GM23338 (cell line): ENCODE measurements at regions not wholly inside any gene's neighbourhood (a gene's known extent, or its start where the extent isn't known, plus 50 kb on each side); places are given as distances from the start of the nearest gene placed in this dataset.

ENCODE experiments used
- ATAC-seq: fragments of 200-7000 bp; cut with Tn5 transposase; 3 replicates; pipeline ENCODE4 v1.9.1; 2020
- DNase-seq: peaks from one replicate; pipeline ENCODE4 v3.0.0-alpha.2; 2015; ENCODE audit warnings: low spot score
- H2AFZ ChIP-seq: fragments of 200-600 bp; sonication (generic); 2 replicates; pipeline ENCODE4 v1.8.0; 2016; ENCODE audit warnings: antibody characterized with exemption, mild to moderate bottlenecking, moderate library complexity
- H3F3A ChIP-seq: fragments of 200-600 bp; sonication (generic); replicated peaks from 2 replicates; pipeline ENCODE4 v1.8.0; 2017; ENCODE audit warnings: antibody characterized with exemption, mixed run types, low read depth
- H3K27ac ChIP-seq: fragments of 200-600 bp; sonication (generic); 2 replicates; pipeline ENCODE4 v1.6.1; 2016; ENCODE audit warnings: low read depth
- H3K27me3 ChIP-seq: fragments of 200-600 bp; sonication (generic); 2 replicates; pipeline ENCODE4 v1.8.0; 2016; ENCODE audit warnings: mild to moderate bottlenecking, mixed run types, moderate library complexity; ENCODE audit not compliant: insufficient read depth
- H3K36me3 ChIP-seq: fragments of 200-600 bp; sonication (generic); 2 replicates; pipeline ENCODE4 v1.8.0; 2016; ENCODE audit warnings: mild to moderate bottlenecking; ENCODE audit not compliant: insufficient read depth
- H3K4me1 ChIP-seq: fragments of 200-600 bp; sonication (generic); 2 replicates; pipeline ENCODE4 v1.8.0; 2016; ENCODE audit warnings: mild to moderate bottlenecking, moderate library complexity; ENCODE audit not compliant: insufficient read depth
- H3K4me2 ChIP-seq: fragments of 200-600 bp; sonication (generic); 2 replicates; pipeline ENCODE4 v1.7.1; 2017; ENCODE audit warnings: mixed run types
- H3K4me3 ChIP-seq: fragments of 200-600 bp; sonication (generic); 2 replicates; pipeline ENCODE4 v1.6.1; 2016; ENCODE audit warnings: mixed run types
- H3K79me2 ChIP-seq: fragments of 200-600 bp; sonication (generic); replicated peaks from 2 replicates; pipeline ENCODE4 v1.8.0; 2017; ENCODE audit warnings: mild to moderate bottlenecking; ENCODE audit not compliant: insufficient read depth
- H3K9me2 ChIP-seq: fragments of 200-600 bp; sonication (generic); 2 replicates; pipeline ENCODE4 v1.8.0; 2017; ENCODE audit not compliant: insufficient read depth
- H4K20me1 ChIP-seq: fragments of 200-600 bp; sonication (generic); replicated peaks from 2 replicates; pipeline ENCODE4 v1.8.0; 2017; ENCODE audit warnings: mild to moderate bottlenecking; ENCODE audit not compliant: insufficient read depth
- H3K27ac Mint-ChIP-seq: 2 replicates; pipeline ENCODE4 v1.8.0; 2020; ENCODE audit warnings: inconsistent platforms, mild to moderate bottlenecking, moderate library complexity, mixed read lengths
- H3K27me3 Mint-ChIP-seq: 3 replicates; pipeline ENCODE4 v1.8.0; 2022; ENCODE audit warnings: low read depth, mild to moderate bottlenecking, moderate library complexity, mixed read lengths, inconsistent platforms; ENCODE audit not compliant: insufficient read depth, poor library complexity
- H3K36me3 Mint-ChIP-seq: 3 replicates; pipeline ENCODE4 v1.8.0; 2021; ENCODE audit warnings: low read depth, mild to moderate bottlenecking, inconsistent platforms, moderate library complexity, mixed read lengths
- H3K4me1 Mint-ChIP-seq: 3 replicates; pipeline ENCODE4 v1.8.0; 2020; ENCODE audit warnings: mild to moderate bottlenecking, inconsistent platforms, mixed read lengths
- H3K4me3 Mint-ChIP-seq: 3 replicates; pipeline ENCODE4 v1.8.0; 2021; ENCODE audit warnings: moderate library complexity, mild to moderate bottlenecking, inconsistent platforms, mixed read lengths
- H3K9me3 Mint-ChIP-seq: 3 replicates; pipeline ENCODE4 v1.8.0; 2020; ENCODE audit warnings: moderate library complexity, mild to moderate bottlenecking, inconsistent platforms, mixed read lengths
- CREB1 ChIP-seq: fragments of 250-450 bp; sonication (Bioruptor Pico); IDR thresholded peaks from 2 replicates; pipeline ENCODE4 v1.5.0; 2020; ENCODE audit warnings: low read depth, mild to moderate bottlenecking, moderate library complexity
- EZH2 ChIP-seq: fragments of 200-600 bp; sonication (generic); IDR thresholded peaks from one replicate; pipeline ENCODE4 v1.8.0; 2017; ENCODE audit warnings: antibody characterized with exemption, mild to moderate bottlenecking, low read depth; ENCODE audit not compliant: unreplicated experiment
- EZH2phosphoT487 ChIP-seq: fragments of 200-600 bp; sonication (generic); IDR thresholded peaks from one replicate; pipeline ENCODE4 v1.8.1; 2018; ENCODE audit warnings: antibody characterized with exemption; ENCODE audit not compliant: unreplicated experiment
- JUNB ChIP-seq: IDR thresholded peaks from one replicate; pipeline ENCODE4 v1.6.1; 2016; ENCODE audit warnings: antibody characterized with exemption; ENCODE audit not compliant: unreplicated experiment
- NANOG ChIP-seq: IDR thresholded peaks from 2 replicates; pipeline ENCODE4 v1.6.1; 2016; ENCODE audit warnings: antibody characterized with exemption, borderline replicate concordance
- POLR2AphosphoS5 ChIP-seq: IDR thresholded peaks from 2 replicates; pipeline ENCODE4 v1.6.1; 2016; ENCODE audit warnings: antibody characterized with exemption, low read depth
- STAT1 ChIP-seq: IDR thresholded peaks from one replicate; pipeline ENCODE4 v1.6.1; 2016; ENCODE audit warnings: antibody characterized with exemption; ENCODE audit not compliant: unreplicated experiment
- ZNF114 ChIP-seq: fragments of 250-450 bp; sonication (Bioruptor Pico); IDR thresholded peaks from 2 replicates; pipeline ENCODE4 v1.5.0; 2020; ENCODE audit warnings: mild to moderate bottlenecking, moderate library complexity
- ZNF331 ChIP-seq: fragments of 250-450 bp; sonication (Bioruptor Pico); IDR thresholded peaks from 2 replicates; pipeline ENCODE4 v1.5.0; 2020; ENCODE audit warnings: low read depth, mild to moderate bottlenecking, moderate library complexity
- TF ChIP-seq, protein P1 (sequence below): fragments of 250-450 bp; sonication (Bioruptor Pico); IDR thresholded peaks from 2 replicates; pipeline ENCODE4 v1.5.0; 2020; ENCODE audit warnings: mild to moderate bottlenecking, moderate library complexity
- TF ChIP-seq, protein P2 (sequence below): IDR thresholded peaks from one replicate; pipeline ENCODE4 v1.6.1; 2018; ENCODE audit warnings: antibody characterized with exemption; ENCODE audit not compliant: unreplicated experiment
- TF ChIP-seq, protein P3 (sequence below): IDR thresholded peaks from 2 replicates; pipeline ENCODE4 v1.6.1; 2016; ENCODE audit warnings: antibody characterized with exemption
- TF ChIP-seq, protein P4 (sequence below), 2 experiments: fragments of 200-600 bp in 1 of 2; sonication (generic) in 1 of 2; conservative IDR thresholded peaks; 2 replicates each; pipeline versions ENCODE4 v1.5.1 to v1.6.1; 2016 to 2017; ENCODE audit warnings: antibody characterized with exemption in 2 of 2, low read depth in 2 of 2, mild to moderate bottlenecking in 2 of 2, moderate library complexity in 1 of 2

DNA sequence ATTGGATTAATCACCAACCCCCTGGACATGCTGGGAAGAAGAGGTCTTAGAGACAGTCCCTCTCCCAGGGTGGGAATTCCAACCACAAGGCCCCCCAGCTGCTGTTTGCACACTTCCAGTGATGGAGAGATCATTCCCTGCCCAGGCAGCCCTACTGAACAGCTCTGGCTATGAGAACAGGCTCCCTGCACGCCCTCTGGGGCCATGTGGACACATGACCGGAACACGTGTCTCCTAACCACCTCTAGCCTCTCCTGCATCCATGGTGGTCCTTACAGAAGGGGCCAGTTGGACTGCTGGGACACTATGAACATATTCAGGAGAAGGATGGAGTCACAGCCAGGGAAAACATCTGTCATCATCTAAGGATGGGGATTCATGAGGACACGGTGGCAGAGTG, 196.2 kb downstream of the MN1 start:
- Histone ChIP-seq H3F3A (0 out of 2 replicates have a peak, but pooled peaks cover 3% of the 10 kb centered on the region), H3K27ac (no peak overlapping the region), H3K4me1 (no peaks in the 10 kb centered on the region; the same call in 1 of the 2 replicates), H3K4me2 (no peak overlapping the region), H3K4me3 (no peak overlapping the region), H3K9me2 (no peaks in the 10 kb centered on the region), H2AFZ (no peak overlapping the region), H3K27me3 (no peaks in the 10 kb centered on the region), H3K79me2 (no peaks in the 10 kb centered on the region), H3K36me3 (no peaks in the 10 kb centered on the region), H4K20me1 (no peaks in the 10 kb centered on the region)
- H3K4me3 Mint-ChIP-seq = no peak overlapping the region
- peaks cover 15% of the 10 kb centered on the region for H3K27me3 Mint-ChIP-seq
- no peak overlapping the region for H3K27ac Mint-ChIP-seq
- H3K4me1 Mint-ChIP-seq = peaks cover 3% of the 10 kb centered on the region; the same call in 2 of the 3 replicates
- DNase-seq = no peak
- no peak for TF ChIP-seq JUNB
- no peak for TF ChIP-seq EZH2phosphoT487
- TF ChIP-seq, protein P1, sequence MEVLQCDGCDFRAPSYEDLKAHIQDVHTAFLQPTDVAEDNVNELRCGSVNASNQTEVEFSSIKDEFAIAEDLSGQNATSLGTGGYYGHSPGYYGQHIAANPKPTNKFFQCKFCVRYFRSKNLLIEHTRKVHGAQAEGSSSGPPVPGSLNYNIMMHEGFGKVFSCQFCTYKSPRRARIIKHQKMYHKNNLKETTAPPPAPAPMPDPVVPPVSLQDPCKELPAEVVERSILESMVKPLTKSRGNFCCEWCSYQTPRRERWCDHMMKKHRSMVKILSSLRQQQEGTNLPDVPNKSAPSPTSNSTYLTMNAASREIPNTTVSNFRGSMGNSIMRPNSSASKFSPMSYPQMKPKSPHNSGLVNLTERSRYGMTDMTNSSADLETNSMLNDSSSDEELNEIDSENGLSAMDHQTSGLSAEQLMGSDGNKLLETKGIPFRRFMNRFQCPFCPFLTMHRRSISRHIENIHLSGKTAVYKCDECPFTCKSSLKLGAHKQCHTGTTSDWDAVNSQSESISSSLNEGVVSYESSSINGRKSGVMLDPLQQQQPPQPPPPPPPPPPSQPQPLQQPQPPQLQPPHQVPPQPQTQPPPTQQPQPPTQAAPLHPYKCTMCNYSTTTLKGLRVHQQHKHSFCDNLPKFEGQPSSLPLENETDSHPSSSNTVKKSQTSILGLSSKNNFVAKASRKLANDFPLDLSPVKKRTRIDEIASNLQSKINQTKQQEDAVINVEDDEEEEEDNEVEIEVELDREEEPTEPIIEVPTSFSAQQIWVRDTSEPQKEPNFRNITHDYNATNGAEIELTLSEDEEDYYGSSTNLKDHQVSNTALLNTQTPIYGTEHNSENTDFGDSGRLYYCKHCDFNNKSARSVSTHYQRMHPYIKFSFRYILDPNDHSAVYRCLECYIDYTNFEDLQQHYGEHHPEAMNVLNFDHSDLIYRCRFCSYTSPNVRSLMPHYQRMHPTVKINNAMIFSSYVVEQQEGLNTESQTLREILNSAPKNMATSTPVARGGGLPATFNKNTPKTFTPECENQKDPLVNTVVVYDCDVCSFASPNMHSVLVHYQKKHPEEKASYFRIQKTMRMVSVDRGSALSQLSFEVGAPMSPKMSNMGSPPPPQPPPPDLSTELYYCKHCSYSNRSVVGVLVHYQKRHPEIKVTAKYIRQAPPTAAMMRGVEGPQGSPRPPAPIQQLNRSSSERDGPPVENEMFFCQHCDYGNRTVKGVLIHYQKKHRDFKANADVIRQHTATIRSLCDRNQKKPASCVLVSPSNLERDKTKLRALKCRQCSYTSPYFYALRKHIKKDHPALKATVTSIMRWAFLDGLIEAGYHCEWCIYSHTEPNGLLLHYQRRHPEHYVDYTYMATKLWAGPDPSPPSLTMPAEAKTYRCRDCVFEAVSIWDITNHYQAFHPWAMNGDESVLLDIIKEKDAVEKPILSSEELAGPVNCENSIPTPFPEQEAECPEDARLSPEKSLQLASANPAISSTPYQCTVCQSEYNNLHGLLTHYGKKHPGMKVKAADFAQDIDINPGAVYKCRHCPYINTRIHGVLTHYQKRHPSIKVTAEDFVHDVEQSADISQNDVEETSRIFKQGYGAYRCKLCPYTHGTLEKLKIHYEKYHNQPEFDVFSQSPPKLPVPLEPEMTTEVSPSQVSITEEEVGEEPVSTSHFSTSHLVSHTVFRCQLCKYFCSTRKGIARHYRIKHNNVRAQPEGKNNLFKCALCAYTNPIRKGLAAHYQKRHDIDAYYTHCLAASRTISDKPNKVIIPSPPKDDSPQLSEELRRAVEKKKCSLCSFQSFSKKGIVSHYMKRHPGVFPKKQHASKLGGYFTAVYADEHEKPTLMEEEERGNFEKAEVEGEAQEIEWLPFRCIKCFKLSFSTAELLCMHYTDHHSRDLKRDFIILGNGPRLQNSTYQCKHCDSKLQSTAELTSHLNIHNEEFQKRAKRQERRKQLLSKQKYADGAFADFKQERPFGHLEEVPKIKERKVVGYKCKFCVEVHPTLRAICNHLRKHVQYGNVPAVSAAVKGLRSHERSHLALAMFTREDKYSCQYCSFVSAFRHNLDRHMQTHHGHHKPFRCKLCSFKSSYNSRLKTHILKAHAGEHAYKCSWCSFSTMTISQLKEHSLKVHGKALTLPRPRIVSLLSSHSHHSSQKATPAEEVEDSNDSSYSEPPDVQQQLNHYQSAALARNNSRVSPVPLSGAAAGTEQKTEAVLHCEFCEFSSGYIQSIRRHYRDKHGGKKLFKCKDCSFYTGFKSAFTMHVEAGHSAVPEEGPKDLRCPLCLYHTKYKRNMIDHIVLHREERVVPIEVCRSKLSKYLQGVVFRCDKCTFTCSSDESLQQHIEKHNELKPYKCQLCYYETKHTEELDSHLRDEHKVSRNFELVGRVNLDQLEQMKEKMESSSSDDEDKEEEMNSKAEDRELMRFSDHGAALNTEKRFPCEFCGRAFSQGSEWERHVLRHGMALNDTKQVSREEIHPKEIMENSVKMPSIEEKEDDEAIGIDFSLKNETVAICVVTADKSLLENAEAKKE (CRISPR knock-in tag) = no peak
- TF ChIP-seq NANOG = no peak
- TF ChIP-seq, protein P2, sequence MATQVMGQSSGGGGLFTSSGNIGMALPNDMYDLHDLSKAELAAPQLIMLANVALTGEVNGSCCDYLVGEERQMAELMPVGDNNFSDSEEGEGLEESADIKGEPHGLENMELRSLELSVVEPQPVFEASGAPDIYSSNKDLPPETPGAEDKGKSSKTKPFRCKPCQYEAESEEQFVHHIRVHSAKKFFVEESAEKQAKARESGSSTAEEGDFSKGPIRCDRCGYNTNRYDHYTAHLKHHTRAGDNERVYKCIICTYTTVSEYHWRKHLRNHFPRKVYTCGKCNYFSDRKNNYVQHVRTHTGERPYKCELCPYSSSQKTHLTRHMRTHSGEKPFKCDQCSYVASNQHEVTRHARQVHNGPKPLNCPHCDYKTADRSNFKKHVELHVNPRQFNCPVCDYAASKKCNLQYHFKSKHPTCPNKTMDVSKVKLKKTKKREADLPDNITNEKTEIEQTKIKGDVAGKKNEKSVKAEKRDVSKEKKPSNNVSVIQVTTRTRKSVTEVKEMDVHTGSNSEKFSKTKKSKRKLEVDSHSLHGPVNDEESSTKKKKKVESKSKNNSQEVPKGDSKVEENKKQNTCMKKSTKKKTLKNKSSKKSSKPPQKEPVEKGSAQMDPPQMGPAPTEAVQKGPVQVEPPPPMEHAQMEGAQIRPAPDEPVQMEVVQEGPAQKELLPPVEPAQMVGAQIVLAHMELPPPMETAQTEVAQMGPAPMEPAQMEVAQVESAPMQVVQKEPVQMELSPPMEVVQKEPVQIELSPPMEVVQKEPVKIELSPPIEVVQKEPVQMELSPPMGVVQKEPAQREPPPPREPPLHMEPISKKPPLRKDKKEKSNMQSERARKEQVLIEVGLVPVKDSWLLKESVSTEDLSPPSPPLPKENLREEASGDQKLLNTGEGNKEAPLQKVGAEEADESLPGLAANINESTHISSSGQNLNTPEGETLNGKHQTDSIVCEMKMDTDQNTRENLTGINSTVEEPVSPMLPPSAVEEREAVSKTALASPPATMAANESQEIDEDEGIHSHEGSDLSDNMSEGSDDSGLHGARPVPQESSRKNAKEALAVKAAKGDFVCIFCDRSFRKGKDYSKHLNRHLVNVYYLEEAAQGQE = no peak
- TF ChIP-seq, protein P3, sequence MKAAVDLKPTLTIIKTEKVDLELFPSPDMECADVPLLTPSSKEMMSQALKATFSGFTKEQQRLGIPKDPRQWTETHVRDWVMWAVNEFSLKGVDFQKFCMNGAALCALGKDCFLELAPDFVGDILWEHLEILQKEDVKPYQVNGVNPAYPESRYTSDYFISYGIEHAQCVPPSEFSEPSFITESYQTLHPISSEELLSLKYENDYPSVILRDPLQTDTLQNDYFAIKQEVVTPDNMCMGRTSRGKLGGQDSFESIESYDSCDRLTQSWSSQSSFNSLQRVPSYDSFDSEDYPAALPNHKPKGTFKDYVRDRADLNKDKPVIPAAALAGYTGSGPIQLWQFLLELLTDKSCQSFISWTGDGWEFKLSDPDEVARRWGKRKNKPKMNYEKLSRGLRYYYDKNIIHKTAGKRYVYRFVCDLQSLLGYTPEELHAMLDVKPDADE = no peak
- no peak for TF ChIP-seq ZNF331 (CRISPR knock-in tag)
- TF ChIP-seq, protein P4, sequence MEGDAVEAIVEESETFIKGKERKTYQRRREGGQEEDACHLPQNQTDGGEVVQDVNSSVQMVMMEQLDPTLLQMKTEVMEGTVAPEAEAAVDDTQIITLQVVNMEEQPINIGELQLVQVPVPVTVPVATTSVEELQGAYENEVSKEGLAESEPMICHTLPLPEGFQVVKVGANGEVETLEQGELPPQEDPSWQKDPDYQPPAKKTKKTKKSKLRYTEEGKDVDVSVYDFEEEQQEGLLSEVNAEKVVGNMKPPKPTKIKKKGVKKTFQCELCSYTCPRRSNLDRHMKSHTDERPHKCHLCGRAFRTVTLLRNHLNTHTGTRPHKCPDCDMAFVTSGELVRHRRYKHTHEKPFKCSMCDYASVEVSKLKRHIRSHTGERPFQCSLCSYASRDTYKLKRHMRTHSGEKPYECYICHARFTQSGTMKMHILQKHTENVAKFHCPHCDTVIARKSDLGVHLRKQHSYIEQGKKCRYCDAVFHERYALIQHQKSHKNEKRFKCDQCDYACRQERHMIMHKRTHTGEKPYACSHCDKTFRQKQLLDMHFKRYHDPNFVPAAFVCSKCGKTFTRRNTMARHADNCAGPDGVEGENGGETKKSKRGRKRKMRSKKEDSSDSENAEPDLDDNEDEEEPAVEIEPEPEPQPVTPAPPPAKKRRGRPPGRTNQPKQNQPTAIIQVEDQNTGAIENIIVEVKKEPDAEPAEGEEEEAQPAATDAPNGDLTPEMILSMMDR (conservative IDR thresholded peaks at IDR 0.05; ENCODE audit: low read depth in 2 of 2) = no peak
- no peak for TF ChIP-seq ZNF114
- no peak for TF ChIP-seq STAT1
- TF ChIP-seq EZH2 = no peak
- no peak for TF ChIP-seq CREB1 (CRISPR knock-in tag)
- no peak for TF ChIP-seq POLR2AphosphoS5
- no peaks in the 10 kb centered on the region; the same call in 2 of the 3 replicates for H3K9me3 Mint-ChIP-seq
- no peaks in the 10 kb centered on the region for H3K36me3 Mint-ChIP-seq
- no peak for ATAC-seq
